Hindlimb muscle (tissue), 1 donor: ENCODE measurements at regions not wholly inside any gene's neighbourhood (a gene's known extent, or its start where the extent isn't known, plus 50 kb on each side); places are given as distances from the start of the nearest gene placed in this dataset.
"Not testable (repeated sequence)": the region's sequence is repeated elsewhere in the genome, so short reads cannot be mapped to it uniquely, and the experiment has no call there.

Source experiments
- DNase-seq: peaks from one replicate; pipeline ENCODE4 v3.0.0-alpha.2; 2013

- no peak for DNase-seq
Observed at GRCh38 chr5:96198356-96199058, 234.5 kb downstream of the PCSK1 start.

GRCh38 chr5:96197767-96198166 is 235.3 kb downstream of the PCSK1 start:
- DNase-seq: not testable (repeated sequence)

GRCh38 chr5:96197347-96197746 is 235.7 kb upstream of the ELL2 start:
- DNase-seq: no peak

DNA sequence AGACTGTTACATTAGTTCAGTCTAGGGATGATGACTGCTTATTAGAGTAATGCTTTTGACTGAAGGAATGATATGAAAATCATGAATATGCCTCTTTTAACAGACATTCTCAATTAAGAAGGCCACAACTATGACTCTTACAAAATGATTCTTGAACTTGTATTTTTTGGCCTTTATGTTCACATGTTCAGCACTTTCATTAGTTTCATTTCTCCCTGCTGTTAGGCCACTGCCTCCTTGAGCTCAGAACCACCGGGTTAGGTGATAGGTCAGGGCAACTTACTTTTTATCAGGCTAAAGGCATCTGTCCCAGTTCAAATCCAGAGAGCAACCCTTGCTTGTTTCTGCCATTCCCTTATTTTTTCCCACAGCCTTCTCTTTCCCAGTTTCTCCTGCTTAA is 235.2 kb upstream of the ELL2 start:
- no peak for DNase-seq

GRCh38 chr5:96196407-96196806 is 234.8 kb upstream of the ELL2 start:
- no peak for DNase-seq

DNA sequence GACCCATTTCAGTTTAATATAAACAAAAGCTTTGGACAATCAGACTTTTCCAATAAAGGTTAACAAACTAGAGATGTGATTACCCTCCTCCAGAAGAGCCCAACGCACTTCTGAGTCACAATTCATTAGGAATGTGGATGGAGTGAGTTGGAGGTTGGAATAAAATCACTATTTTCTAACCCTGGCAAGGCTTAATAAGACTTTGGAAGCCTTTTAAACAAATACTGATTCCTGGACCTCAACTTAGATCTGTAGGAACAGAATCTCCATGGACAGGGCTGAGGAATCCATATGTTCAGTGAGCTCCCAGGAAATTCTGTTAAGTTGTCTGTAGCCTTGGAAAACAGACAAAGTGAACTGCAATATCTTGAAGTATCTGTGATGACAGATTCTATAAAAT is 233.5 kb upstream of the ELL2 start:
- no peak for DNase-seq

- DNase-seq: no peak
Observed at GRCh38 chr5:96194593-96194992, 232.9 kb upstream of the ELL2 start.

DNA sequence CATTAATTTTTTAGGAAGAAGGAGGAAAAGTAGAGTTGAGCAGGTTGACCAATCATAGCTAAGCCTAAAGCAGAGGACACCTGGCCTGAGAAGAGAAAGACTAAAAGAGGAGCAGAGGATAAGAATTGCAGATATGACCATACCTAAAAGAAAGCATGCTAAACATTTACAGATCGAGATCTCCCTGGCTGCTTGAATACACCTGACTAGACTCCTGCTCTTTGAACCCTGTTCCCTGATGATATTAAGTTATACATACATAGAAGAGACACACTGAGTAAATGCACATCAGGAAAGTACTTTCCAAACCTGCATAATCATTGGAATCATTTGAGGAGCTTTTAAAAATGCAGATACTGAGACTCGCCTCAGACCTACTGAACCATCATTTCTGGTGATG is 232.3 kb upstream of the ELL2 start:
- no peak for DNase-seq

DNA sequence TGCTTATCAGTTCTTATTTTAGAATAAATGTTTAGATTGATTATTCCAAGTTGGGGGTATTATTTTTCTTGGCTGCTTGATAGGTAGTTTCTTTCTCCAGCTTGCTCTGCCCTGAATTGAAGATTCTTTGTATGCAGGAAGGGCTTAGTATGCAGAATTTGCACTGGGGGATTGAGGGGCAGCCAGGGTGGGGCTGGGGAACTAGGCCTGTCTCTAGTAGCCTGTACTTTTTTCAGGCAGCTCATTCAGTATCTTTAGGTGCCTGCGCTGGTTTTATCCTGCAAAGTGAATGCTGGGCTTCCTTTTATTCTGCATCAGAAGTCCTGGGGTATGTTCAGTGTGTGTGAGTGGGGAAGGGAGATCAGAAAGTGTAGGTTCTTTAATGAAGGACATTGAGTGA is 228.3 kb upstream of the ELL2 start:
- no peak for DNase-seq

DNA sequence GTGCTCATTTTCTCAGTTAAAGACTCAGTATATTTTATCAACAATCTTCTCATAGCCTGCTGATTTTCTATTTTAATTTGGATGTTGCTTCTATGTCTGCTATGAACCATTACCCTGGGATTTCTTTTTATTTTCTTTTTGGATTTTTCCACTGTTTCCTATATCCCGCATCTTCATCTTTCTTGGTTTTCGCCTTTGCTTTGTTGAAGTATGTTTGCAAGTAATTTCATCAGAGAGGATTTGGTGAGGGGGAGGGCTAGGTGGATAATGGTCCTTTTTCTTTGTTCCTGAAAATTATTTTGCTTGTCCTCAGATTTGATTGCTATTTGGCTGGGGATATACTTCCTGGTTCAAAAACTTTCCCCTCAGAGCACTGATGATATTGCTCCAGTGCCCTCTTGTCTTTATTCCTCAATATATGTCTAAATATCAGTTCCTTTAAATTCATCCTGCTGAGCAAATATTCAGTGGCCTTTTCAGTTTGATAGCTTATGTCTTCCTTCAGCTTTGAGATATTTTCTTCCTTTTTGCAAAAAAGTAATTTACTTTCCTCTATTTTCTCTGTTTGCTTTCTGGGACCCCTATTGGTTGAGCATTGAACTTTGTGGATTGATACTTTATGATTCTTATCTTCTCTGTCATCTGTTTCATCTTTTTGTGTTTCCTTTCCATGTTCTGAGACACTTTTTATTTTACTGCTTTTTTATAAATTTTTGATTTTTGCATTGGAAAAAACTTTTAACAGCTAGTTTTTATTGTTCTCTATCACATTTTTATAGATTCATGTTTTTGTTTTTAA is 227.6 kb upstream of the ELL2 start:
- DNase-seq: no peak

DNA sequence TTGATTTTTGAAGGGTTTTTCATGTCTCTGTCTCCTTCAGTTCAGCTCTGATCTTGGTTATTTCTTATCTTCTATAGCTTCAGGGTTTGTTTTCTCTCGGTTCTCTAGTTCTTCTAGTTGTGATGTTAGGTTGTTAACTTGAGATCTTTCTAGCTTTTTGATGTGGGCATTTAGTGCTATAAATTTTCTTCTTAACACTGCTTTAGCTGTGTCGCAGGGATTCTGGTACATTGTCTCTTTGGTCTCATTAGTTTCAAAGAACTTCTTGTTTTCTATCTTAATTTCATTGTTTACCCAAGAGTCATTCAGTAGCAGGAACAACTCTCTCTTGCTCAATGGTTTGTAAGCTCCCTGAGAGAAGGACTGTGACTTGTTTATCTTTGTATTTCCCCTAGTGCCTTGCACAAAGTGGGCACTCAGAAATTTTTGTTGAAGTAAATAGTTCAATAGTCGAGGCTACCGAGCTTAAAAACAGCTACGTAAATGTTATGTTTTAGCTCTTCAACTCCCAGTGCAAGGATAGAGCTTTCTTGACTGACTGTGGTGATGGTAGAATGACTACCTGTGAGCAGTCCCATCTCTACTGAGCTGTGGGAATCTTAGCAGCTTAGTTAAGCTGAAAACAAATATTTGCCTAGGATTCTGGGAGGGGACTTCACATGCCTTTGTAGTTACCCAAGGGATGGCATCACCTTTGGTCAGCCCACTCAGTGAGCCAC is 225.8 kb upstream of the ELL2 start:
- no peak for DNase-seq

DNA sequence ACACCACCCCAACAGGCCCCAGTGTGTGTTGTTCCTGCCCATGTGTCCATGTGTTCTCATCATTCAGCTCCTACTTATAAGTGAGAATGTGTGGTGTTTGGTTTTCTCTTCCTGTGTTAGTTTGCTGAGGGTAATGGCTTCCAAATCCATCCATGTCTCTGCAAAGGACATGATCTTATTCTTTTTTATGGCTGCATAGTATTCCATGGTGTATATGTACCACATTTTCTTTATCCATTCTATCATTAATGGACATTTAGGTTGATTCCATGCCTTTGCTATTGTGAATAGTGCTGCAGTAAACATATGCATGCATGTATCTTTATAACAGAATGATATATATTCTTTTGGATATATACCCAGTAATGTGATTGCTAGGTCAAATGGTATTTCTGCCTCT is 222.9 kb upstream of the ELL2 start:
- not testable (repeated sequence) for DNase-seq

DNA sequence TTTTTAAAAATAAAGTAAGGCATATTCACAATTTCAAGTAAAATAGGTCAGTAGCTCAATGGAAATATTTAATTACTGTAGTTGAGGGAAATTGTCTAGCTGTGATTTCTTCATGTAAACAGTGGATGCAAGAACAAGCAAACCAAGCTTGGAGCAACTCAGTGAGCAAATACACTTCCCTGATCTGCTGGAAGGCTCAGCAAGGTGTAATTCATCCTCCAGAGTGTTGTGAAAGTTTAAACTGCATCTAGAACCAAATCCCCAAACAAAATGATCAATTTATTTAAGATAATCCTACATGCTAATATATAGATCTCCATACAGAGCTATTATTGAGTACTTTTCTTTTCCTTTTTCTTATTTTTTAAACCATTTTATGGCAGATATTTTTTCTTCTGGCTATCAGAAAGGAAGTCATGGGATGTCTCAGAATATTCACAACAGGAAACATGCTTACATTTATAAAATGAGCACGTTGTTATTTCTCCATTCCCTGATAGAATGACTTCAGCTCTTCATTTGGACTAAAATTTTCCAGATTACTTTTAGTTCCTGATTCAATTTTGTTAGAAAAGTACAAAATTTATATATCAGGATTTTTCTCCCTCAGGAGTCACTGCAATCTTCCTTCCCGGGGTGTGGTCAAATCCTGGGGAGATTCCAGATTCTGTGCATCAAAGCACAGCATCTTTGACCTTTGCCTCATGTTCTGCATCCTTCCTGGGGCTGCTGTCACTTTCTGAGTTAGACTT is 219.2 kb upstream of the ELL2 start:
- DNase-seq: no peak

DNA sequence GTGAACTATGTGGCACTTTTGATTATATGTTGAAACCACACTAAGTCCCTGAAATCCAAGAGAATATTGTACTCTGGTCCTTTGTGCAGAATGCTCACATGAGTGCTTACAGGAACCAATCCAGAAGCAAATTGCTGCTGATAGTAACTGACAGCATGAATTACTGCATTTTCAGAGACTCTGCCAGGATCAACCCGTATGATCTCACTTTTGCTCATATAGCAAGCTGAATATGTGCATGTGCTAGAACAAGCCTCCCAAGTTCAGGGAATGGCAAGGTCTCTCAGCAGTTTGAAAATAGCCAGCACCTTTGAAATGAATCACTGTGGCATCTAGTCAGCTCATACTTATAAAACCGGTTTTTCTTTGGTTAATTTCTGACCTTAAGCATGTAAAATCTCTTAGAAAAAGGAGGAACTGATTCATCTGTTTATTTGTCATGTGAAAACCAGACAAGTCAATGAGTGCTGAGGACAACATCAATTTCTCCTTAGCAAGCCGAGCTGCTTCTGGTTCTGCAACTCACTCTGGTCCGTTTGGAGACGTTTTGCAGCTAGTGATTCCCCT is 215.7 kb upstream of the ELL2 start:
- no peak for DNase-seq

- DNase-seq: no peak
Observed at GRCh38 chr5:96176022-96176421, 214.4 kb upstream of the ELL2 start.

DNA sequence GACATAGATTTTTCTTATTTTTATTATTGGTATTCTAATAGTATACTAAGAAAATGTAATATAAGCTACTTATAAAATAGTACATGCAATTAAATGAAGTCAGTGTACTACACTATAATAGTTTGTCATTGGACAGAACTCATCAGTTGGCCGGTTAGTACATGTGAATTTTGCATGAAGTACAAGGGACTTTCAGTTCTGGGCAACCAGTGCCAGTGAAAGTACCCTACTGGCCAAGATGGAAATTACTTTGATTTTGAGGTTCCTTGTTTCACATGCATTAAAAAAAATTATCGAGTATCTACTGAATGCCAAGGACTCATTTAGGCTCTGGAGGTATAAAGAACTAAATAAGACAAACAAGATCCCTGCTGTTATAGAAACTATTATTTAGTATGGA is 213.4 kb upstream of the ELL2 start:
- DNase-seq: no peak

- no peak for DNase-seq
Observed at GRCh38 chr5:96173366-96173765, 211.7 kb upstream of the ELL2 start.

- DNase-seq: no peak
Observed at GRCh38 chr5:96172436-96172835, 210.8 kb upstream of the ELL2 start.

GRCh38 chr5:96171973-96172372 is 210.3 kb upstream of the ELL2 start:
- DNase-seq: not testable (repeated sequence)

- not testable (repeated sequence) for DNase-seq
Observed at GRCh38 chr5:96170481-96171125, 209.0 kb upstream of the ELL2 start.

GRCh38 chr5:96168833-96169232 is 207.2 kb upstream of the ELL2 start:
- DNase-seq: not testable (repeated sequence)

- no peak for DNase-seq
Observed at GRCh38 chr5:96159043-96159442, 197.4 kb upstream of the ELL2 start.
